HCT116 (cell line): ENCODE measurements at regions not wholly inside any gene's neighbourhood (a gene's known extent, or its start where the extent isn't known, plus 50 kb on each side); places are given as distances from the start of the nearest gene placed in this dataset.

Experiments
- ATAC-seq: fragments of 200-7000 bp; cut with Tn5 transposase; 2 replicates; pipeline ENCODE4 v1.9.1; 2020; ENCODE audit warnings: mild to moderate bottlenecking, moderate library complexity
- BruUV-seq: library from RNA; stranded (reverse); fragments of 400-500 nt; replicated peaks from 2 replicates; lab custom pipeline; 2021; lab: Mats Ljungman, UMichigan
- CTCF ChIA-PET: fragments of 300-600 bp; sonication (Branson Sonifier 250); formaldehyde crosslinking; loops from one replicate; lab custom pipeline; 2021; ENCODE audit warnings: antibody characterized with exemption; lab: Charles Lee
- POLR2A ChIA-PET: fragments of 300-600, 350-600 bp; sonication (Branson Sonifier 250); formaldehyde crosslinking; loops from one replicate; lab custom pipeline; 2021; ENCODE audit warnings: antibody characterized with exemption; lab: Charles Lee
- RAD21 ChIA-PET, 2 experiments: fragments of 300-600 bp; sonication (Branson Sonifier 250); formaldehyde crosslinking; loops; one replicate each; lab custom pipeline; 2023; ENCODE audit warnings: low total read pairs in 2 of 2; ENCODE audit not compliant: uncharacterized antibody in 2 of 2, unreplicated experiment in 2 of 2, low non-redundant PET in 1 of 2; lab: Charles Lee
- DNase-seq: peaks from one replicate; pipeline ENCODE4 v3.0.0-alpha.2; 2010; ENCODE audit warnings: low read depth, low spot score
- H2AFZ ChIP-seq: fragments of 200-600 bp; shearing (Covaris generic), sonication (generic); 2 replicates; pipeline ENCODE4 v1.6.1; 2017; ENCODE audit warnings: low read depth, mixed run types, mixed read lengths, antibody characterized with exemption, low read length; ENCODE audit not compliant: poor library complexity, severe bottlenecking
- H3K27ac ChIP-seq: 2 replicates; pipeline ENCODE4 v1.5.1; 2012; ENCODE audit warnings: low read depth, low read length
- H3K27me3 ChIP-seq: fragments of 200-600 bp; sonication (generic); 2 replicates; pipeline ENCODE4 v1.6.1; 2016; ENCODE audit warnings: mixed run types, low read length, mixed read lengths; ENCODE audit not compliant: insufficient read depth
- H3K36me3 ChIP-seq, 2 experiments: fragments of 200-500 bp in 1 of 2; fragments of 200-600 bp in 1 of 2; sonication (Bioruptor generic) in 1 of 2; sonication (generic) in 1 of 2; 2 replicates each; pipeline versions ENCODE4 v1.5.1 to v1.6.1; 2014 to 2016; ENCODE audit warnings: low read length in 2 of 2, inconsistent platforms in 1 of 2, mixed read lengths in 1 of 2, mixed run types in 1 of 2; ENCODE audit not compliant: insufficient read depth in 2 of 2, control insufficient read depth in 1 of 2
- H3K4me1 ChIP-seq, 2 experiments: fragments of 200-600 bp in 1 of 2; sonication (generic) in 1 of 2; 2 replicates each; pipeline versions ENCODE4 v1.5.1 to v1.6.1; 2012 to 2017; ENCODE audit warnings: low read length in 2 of 2, inconsistent platforms in 1 of 2, mild to moderate bottlenecking in 1 of 2, mixed read lengths in 1 of 2, mixed run types in 1 of 2, moderate library complexity in 1 of 2; ENCODE audit not compliant: insufficient read depth in 2 of 2, control insufficient read depth in 1 of 2
- H3K4me2 ChIP-seq: fragments of 200-600 bp; sonication (generic); 2 replicates; pipeline ENCODE4 v1.6.1; 2017; ENCODE audit warnings: mixed run types, low read length, mixed read lengths
- H3K4me3 ChIP-seq, 2 experiments: fragments of 200-600 bp in 1 of 2; sonication (generic) in 1 of 2; replicated peaks in 1 of 2; 2 replicates each; pipeline ENCODE4 v1.5.1; 2011 to 2016; ENCODE audit warnings: low read length in 2 of 2, control low read depth in 1 of 2, low read depth in 1 of 2, mild to moderate bottlenecking in 1 of 2, mixed read lengths in 1 of 2, mixed run types in 1 of 2
- H3K79me2 ChIP-seq: fragments of 200-600 bp; sonication (generic); 2 replicates; pipeline ENCODE4 v1.6.1; 2017; ENCODE audit warnings: mild to moderate bottlenecking, mixed run types, low read length, moderate library complexity, mixed read lengths; ENCODE audit not compliant: insufficient read depth
- H3K9ac ChIP-seq: fragments of 200-600 bp; sonication (generic); 2 replicates; pipeline ENCODE4 v1.6.1; 2016; ENCODE audit warnings: low read length, mixed read lengths
- H3K9me2 ChIP-seq: fragments of 200-600 bp; sonication (generic), shearing (Covaris generic); 2 replicates; pipeline ENCODE4 v1.6.1; 2017; ENCODE audit warnings: mixed run types, mild to moderate bottlenecking, moderate library complexity; ENCODE audit not compliant: insufficient read depth
- H3K9me3 ChIP-seq, 2 experiments: fragments of 200-500 bp in 1 of 2; fragments of 200-600 bp in 1 of 2; sonication (Bioruptor generic) in 1 of 2; sonication (generic) in 1 of 2; 2 replicates each; pipeline ENCODE4 v1.6.1; 2014 to 2017; ENCODE audit warnings: low read length in 2 of 2, mixed read lengths in 2 of 2, inconsistent platforms in 1 of 2, low read depth in 1 of 2, mild to moderate bottlenecking in 1 of 2, mixed run types in 1 of 2, moderate library complexity in 1 of 2; ENCODE audit not compliant: control insufficient read depth in 1 of 2, insufficient read depth in 1 of 2
- H4K20me1 ChIP-seq: fragments of 200-600 bp; sonication (generic), shearing (Covaris generic); 2 replicates; pipeline ENCODE4 v1.6.1; 2017; ENCODE audit warnings: mixed run types, mild to moderate bottlenecking, moderate library complexity; ENCODE audit not compliant: insufficient read depth
- CTCF ChIP-seq, 3 experiments: fragments of 200-600 bp in 1 of 3; sonication (generic) in 1 of 3; IDR thresholded peaks in 2 of 3; conservative IDR thresholded peaks in 1 of 3; 2 replicates each; pipeline ENCODE4 v1.5.1; 2012 to 2017; ENCODE audit warnings: low read depth in 2 of 3, low read length in 2 of 3, antibody characterized with exemption in 1 of 3, borderline replicate concordance in 1 of 3, control low read depth in 1 of 3, mild to moderate bottlenecking in 1 of 3, mixed read lengths in 1 of 3, mixed run types in 1 of 3, moderate library complexity in 1 of 3; ENCODE audit not compliant: insufficient read depth in 1 of 3
- EZH2 ChIP-seq: fragments of 200-600 bp; sonication (generic); IDR thresholded peaks from 2 replicates; pipeline ENCODE4 v1.6.1; 2017; ENCODE audit warnings: antibody characterized with exemption, mixed run types
- FOSL1 ChIP-seq: IDR thresholded peaks from 2 replicates; pipeline ENCODE4 v1.6.1; 2012; ENCODE audit warnings: low read depth
- RAD21 ChIP-seq: IDR thresholded peaks from 2 replicates; pipeline ENCODE4 v1.6.1; 2012; ENCODE audit warnings: low read depth, mild to moderate bottlenecking
- SRF ChIP-seq: IDR thresholded peaks from 2 replicates; pipeline ENCODE4 v1.6.1; 2012; ENCODE audit warnings: low read depth
- ZFX ChIP-seq: fragments of 450-650 bp; IDR thresholded peaks from 2 replicates; pipeline ENCODE4 v1.6.1; 2017
- intact Hi-C: fragments of 100-400 bp; cut with micrococcal nuclease; formaldehyde crosslinking; loops from 2 replicates; pipeline ENCODE4 v1.10.0; 2022

GRCh38 chr7:119937745-119938144, 335.2 kb upstream of the KCND2 start (continued):
- TF ChIP-seq EZH2 (no peak), ZFX (no peak), FOSL1 (no peak), RAD21 (no peak), SRF (no peak)

- no peaks in the 10 kb centered on the region for H3K9me2 ChIP-seq
- no peak for ATAC-seq
- H3K4me3 ChIP-seq: no peak overlapping the region
- H3K4me1 ChIP-seq: no peaks in the 10 kb centered on the region
- no peaks in the 10 kb centered on the region for H3K36me3 ChIP-seq
- TF ChIP-seq CTCF (IDR thresholded peaks at IDR 0.05 in 2 of 3, conservative IDR thresholded peaks at IDR 0.05 in 1 of 3; ENCODE audit: borderline replicate concordance in 1 of 3, insufficient read depth in 1 of 3, low read depth in 2 of 3, low read length in 2 of 3) (peak in 1 of 3 experiments; percentile 19; a peak in 1 of 6 replicates), EZH2 (no peak)
- DNase-seq: no peak
- H3K9me3 ChIP-seq: no peaks in the 10 kb centered on the region
- RAD21 ChIA-PET: no interaction called here
- intact Hi-C loops: no loop called here
- no TSS peak for BruUV-seq
- H2AFZ ChIP-seq: no peak overlapping the region
- no peaks in the 10 kb centered on the region for H3K79me2 ChIP-seq
- H3K27me3 ChIP-seq: no peaks in the 10 kb centered on the region
- POLR2A ChIA-PET: no interaction called here
- H3K4me2 ChIP-seq: no peak overlapping the region
- CTCF ChIA-PET: interaction anchor here (5.6 kb wide), 1 partner anchor 9 kb away, joined by 31 read pairs; no protein-coding TSS in a partner anchor
- no peaks in the 10 kb centered on the region for H4K20me1 ChIP-seq
- H3K27ac ChIP-seq: no peak overlapping the region
- no peak overlapping the region for H3K9ac ChIP-seq
Measured at GRCh38 chr7:119943942-119944600, 328.9 kb upstream of the KCND2 start.
